ENCODE measurements at regions not wholly inside any gene's neighbourhood (a gene's known extent, or its start where the extent isn't known, plus 50 kb on each side); places are given as distances from the start of the nearest gene placed in this dataset.

DNA sequence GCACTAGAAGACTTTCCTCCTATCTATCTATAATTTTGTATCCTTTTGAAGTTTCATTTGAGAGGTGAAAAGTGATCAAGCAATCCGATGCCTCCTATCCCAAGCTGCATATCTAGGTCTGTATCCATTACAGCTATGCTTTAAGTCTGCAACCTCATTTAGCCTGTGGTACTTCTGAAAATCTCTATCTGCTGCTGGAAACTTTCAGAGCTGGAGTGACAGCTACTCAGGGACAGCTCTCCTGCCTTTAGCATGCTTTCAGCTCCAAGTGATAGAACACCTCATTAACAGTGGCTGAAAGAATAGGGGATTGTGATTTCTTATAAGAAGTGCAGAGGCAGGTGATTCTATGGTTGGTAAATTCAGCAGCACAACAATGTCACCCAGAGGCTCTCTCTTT is 1153.5 kb downstream of the AACS start:
- DNase-seq (ENCODE audit: low read depth): no peak
- TF ChIP-seq, protein P1, sequence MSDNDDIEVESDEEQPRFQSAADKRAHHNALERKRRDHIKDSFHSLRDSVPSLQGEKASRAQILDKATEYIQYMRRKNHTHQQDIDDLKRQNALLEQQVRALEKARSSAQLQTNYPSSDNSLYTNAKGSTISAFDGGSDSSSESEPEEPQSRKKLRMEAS (IDR thresholded peaks at IDR 0.05; ENCODE audit: low read depth, low read length): no peak
- TF ChIP-seq POLR2A (IDR thresholded peaks at IDR 0.05; ENCODE audit: extremely low read depth, insufficient read length): no peak
- no peak for TF ChIP-seq MYC (IDR thresholded peaks at IDR 0.05; ENCODE audit: low read depth, low read length)
- TF ChIP-seq, protein P2, sequence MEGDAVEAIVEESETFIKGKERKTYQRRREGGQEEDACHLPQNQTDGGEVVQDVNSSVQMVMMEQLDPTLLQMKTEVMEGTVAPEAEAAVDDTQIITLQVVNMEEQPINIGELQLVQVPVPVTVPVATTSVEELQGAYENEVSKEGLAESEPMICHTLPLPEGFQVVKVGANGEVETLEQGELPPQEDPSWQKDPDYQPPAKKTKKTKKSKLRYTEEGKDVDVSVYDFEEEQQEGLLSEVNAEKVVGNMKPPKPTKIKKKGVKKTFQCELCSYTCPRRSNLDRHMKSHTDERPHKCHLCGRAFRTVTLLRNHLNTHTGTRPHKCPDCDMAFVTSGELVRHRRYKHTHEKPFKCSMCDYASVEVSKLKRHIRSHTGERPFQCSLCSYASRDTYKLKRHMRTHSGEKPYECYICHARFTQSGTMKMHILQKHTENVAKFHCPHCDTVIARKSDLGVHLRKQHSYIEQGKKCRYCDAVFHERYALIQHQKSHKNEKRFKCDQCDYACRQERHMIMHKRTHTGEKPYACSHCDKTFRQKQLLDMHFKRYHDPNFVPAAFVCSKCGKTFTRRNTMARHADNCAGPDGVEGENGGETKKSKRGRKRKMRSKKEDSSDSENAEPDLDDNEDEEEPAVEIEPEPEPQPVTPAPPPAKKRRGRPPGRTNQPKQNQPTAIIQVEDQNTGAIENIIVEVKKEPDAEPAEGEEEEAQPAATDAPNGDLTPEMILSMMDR (IDR thresholded peaks at IDR 0.05; ENCODE audit: low read depth, low read length): no peak
- H3K4me3 ChIP-seq (ENCODE audit: low read depth, low read length): no peak overlapping the region

DNA sequence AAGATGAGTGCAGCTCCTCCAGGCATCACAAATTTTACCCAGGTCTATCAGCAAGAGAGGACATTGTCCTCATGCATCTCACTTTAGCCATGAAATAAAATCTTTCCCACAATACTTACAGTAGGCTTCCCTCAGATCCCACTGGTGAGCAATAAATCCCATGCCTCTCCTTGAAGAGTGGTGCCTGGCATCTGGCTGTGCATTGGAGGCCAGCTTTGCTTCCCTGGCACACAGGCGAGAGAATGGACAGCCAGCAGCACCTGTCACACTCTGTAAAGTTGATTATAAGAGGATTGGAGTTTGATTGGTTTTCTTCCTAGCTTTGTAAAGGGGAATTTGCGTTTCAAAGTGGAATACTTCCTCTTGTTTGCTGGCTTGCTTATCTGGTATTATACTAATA is 1153.9 kb downstream of the AACS start:
- DNase-seq (ENCODE audit: low read depth): no peak
- TF ChIP-seq, protein P1 (IDR thresholded peaks at IDR 0.05; ENCODE audit: low read depth, low read length): no peak
- TF ChIP-seq POLR2A (IDR thresholded peaks at IDR 0.05; ENCODE audit: extremely low read depth, insufficient read length): no peak
- no peak for TF ChIP-seq MYC (IDR thresholded peaks at IDR 0.05; ENCODE audit: low read depth, low read length)
- TF ChIP-seq, protein P2 (IDR thresholded peaks at IDR 0.05; ENCODE audit: low read depth, low read length): no peak
- no peak overlapping the region for H3K4me3 ChIP-seq (ENCODE audit: low read depth, low read length)

DNA sequence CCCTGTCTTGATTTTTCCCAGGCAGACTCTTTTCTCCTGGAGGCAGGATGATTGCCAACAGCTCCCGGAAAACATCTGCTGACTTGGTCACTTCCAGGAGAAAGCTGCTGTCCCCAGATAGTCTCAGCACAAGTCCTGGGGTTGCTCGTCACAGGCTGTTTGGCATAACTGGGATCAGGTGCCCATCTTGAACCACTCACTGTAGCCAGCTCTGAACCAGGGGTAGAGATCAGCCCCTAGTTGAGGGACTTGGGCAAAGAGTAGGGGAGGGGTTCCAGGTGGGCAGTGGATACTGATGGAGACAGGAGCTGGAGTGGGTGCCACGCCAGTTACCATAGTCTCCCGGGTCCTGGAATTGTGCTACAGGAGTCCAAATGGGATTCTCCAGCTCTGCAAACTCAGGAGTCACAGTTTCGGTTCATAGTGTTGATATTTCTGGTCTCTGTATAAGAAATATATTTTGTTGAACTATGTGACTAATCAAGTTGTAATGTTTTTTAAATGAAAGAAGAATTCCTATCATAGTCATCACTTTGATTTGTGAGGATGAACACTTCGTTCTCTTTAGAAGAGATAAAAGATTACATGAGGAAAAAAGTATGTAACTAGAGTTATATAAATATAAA is 1154.5 kb downstream of the AACS start:
- no peak overlapping the region for H3K4me3 ChIP-seq (ENCODE audit: low read depth, low read length)
- TF ChIP-seq, protein P2 (IDR thresholded peaks at IDR 0.05; ENCODE audit: low read depth, low read length): no peak
- TF ChIP-seq, protein P1 (IDR thresholded peaks at IDR 0.05; ENCODE audit: low read depth, low read length): no peak
- TF ChIP-seq MYC (IDR thresholded peaks at IDR 0.05; ENCODE audit: low read depth, low read length) (no peak), POLR2A (IDR thresholded peaks at IDR 0.05; ENCODE audit: extremely low read depth, insufficient read length) (no peak)
- DNase-seq (ENCODE audit: low read depth): no peak

DNA sequence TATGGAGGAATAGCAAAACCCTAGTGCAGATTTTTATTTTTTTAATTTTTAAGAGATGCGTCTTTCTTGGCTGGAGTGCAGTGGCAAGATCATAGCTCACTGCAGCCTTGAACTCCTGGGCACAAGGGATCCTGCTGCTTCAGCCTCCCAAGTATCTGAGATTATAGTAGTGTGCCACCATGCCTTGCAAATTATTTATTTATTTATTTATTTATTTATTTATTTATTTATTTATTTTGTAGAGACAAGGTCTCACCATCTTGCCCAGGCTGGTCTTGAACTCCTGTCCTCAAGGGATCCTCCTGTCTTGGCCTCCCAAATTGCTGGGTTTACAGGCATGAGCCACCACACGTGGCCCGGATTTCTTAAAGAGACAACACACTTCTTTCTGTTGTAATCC is 1158.8 kb downstream of the AACS start:
- no peak overlapping the region for H3K4me3 ChIP-seq (ENCODE audit: low read depth, low read length)
- DNase-seq (ENCODE audit: low read depth): no peak
- TF ChIP-seq, protein P1 (IDR thresholded peaks at IDR 0.05; ENCODE audit: low read depth, low read length): no peak
- TF ChIP-seq, protein P2 (IDR thresholded peaks at IDR 0.05; ENCODE audit: low read depth, low read length): no peak
- TF ChIP-seq POLR2A (IDR thresholded peaks at IDR 0.05; ENCODE audit: extremely low read depth, insufficient read length) (no peak), MYC (IDR thresholded peaks at IDR 0.05; ENCODE audit: low read depth, low read length) (no peak)

DNA sequence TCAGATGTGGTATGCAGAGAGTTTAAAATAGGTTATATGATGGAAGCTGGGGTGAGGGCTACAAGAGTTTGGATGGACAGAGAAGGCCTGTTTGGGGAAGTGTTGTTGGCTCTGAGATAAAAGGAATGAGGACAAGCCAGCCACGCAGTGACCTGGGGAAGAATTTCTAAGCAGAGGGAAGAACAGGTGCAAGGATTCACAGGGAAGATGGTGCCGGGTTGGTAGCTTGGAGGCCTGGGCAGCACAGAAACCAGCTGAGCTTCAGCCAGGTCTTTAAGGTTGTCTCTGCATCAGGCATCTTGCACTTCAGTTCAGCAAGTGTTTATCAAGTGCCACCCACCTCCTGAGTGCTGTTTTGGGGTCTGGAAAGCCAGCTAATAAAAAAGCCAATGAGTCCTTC is 1163.7 kb downstream of the AACS start:
- no peak for DNase-seq (ENCODE audit: low read depth)
- TF ChIP-seq, protein P1 (IDR thresholded peaks at IDR 0.05; ENCODE audit: low read depth, low read length): no peak
- no peak for TF ChIP-seq MYC (IDR thresholded peaks at IDR 0.05; ENCODE audit: low read depth, low read length)
- no peak for TF ChIP-seq POLR2A (IDR thresholded peaks at IDR 0.05; ENCODE audit: extremely low read depth, insufficient read length)
- H3K4me3 ChIP-seq (ENCODE audit: low read depth, low read length): no peak overlapping the region

DNA sequence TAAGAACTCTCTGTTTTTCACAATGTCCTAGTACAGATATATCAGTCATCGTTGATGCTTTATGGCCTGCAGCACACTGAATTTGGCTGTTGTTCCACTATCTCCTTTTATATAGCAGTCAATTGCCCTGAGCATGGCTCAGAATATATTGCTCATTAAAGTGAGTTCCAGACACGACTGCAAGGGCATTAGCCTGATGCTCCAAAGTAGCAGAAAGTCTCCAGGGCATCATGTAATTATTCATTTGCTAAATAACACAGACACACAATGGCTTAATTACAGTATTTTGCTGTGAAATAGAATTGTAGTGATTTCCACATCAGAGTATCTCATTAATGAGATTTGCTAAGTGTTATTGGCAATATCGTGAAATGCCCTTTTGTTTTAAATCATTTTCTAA is 1167.5 kb downstream of the AACS start:
- DNase-seq (ENCODE audit: low read depth): no peak
- TF ChIP-seq POLR2A (IDR thresholded peaks at IDR 0.05; ENCODE audit: extremely low read depth, insufficient read length): no peak
- TF ChIP-seq, protein P2 (IDR thresholded peaks at IDR 0.05; ENCODE audit: low read depth, low read length): no peak
- no peak for TF ChIP-seq MYC (IDR thresholded peaks at IDR 0.05; ENCODE audit: low read depth, low read length)
- TF ChIP-seq, protein P1 (IDR thresholded peaks at IDR 0.05; ENCODE audit: low read depth, low read length): no peak

More for the DNA sequence above, 1167.5 kb downstream of the AACS start:
- H3K4me3 ChIP-seq (ENCODE audit: low read depth, low read length): no peak overlapping the region
